Endodermal cell (in vitro differentiated cells): ENCODE measurements at regions not wholly inside any gene's neighbourhood (a gene's known extent, or its start where the extent isn't known, plus 50 kb on each side); places are given as distances from the start of the nearest gene placed in this dataset.

Experiments
- DNase-seq: peaks from one replicate; pipeline ENCODE4 v3.0.0-alpha.2; 2017
- H3K27ac ChIP-seq: 2 replicates; pipeline ENCODE4 v1.5.1; 2013; ENCODE audit warnings: mild to moderate bottlenecking, low read depth, low read length, moderate library complexity
- H3K27me3 ChIP-seq: 2 replicates; pipeline ENCODE4 v1.6.1; 2013; ENCODE audit warnings: mild to moderate bottlenecking, low read length, moderate library complexity; ENCODE audit not compliant: insufficient read depth, control insufficient read depth, poor library complexity, severe bottlenecking
- H3K36me3 ChIP-seq: 2 replicates; pipeline ENCODE4 v1.7.0; 2013; ENCODE audit warnings: mild to moderate bottlenecking, low read length, moderate library complexity; ENCODE audit not compliant: control insufficient read depth, insufficient read depth
- H3K4me1 ChIP-seq: one replicate; pipeline ENCODE4 v1.7.0; 2013; ENCODE audit warnings: low read length; ENCODE audit not compliant: control insufficient read depth, insufficient read depth
- H3K4me3 ChIP-seq: 2 replicates; pipeline ENCODE4 v1.5.1; 2013; ENCODE audit warnings: mild to moderate bottlenecking, low read length, moderate library complexity
- H3K9ac ChIP-seq: 2 replicates; pipeline ENCODE4 v1.6.1; 2013; ENCODE audit warnings: mild to moderate bottlenecking, low read length, moderate library complexity; ENCODE audit not compliant: poor library complexity, severe bottlenecking; ENCODE audit errors: extremely low read depth
- H3K9me3 ChIP-seq: 2 replicates; pipeline ENCODE4 v1.6.1; 2013; ENCODE audit warnings: mild to moderate bottlenecking, low read length, moderate library complexity; ENCODE audit not compliant: control insufficient read depth
- H3K27ac Mint-ChIP-seq: 2 replicates; pipeline ENCODE4 v1.8.0; 2020; ENCODE audit warnings: mixed read lengths
- H3K27me3 Mint-ChIP-seq: 2 replicates; pipeline ENCODE4 v1.8.0; 2021; ENCODE audit warnings: mild to moderate bottlenecking, mixed read lengths; ENCODE audit not compliant: insufficient read depth
- H3K36me3 Mint-ChIP-seq: 2 replicates; pipeline ENCODE4 v1.8.0; 2020; ENCODE audit warnings: low read depth, mixed read lengths
- H3K4me1 Mint-ChIP-seq: 2 replicates; pipeline ENCODE4 v1.8.0; 2020; ENCODE audit warnings: mixed read lengths
- H3K4me3 Mint-ChIP-seq: 2 replicates; pipeline ENCODE4 v1.8.0; 2020; ENCODE audit warnings: mild to moderate bottlenecking, moderate library complexity, mixed read lengths
- H3K9me3 Mint-ChIP-seq: 2 replicates; pipeline ENCODE4 v1.8.0; 2020; ENCODE audit warnings: mild to moderate bottlenecking, mixed read lengths
- CTCF ChIP-seq: fragments of 200-600 bp; sonication (generic); conservative IDR thresholded peaks from 2 replicates; pipeline ENCODE4 v1.5.0; 2021; ENCODE audit warnings: antibody characterized with exemption, mild to moderate bottlenecking
- WGBS, 2 experiments: methylation state at CpG; one replicate each; pipeline versions ENCODE4 v1.1.5 to v1.1.7; 2013; ENCODE audit warnings: missing lambda C conversion rate in 2 of 2, mixed read lengths in 1 of 2; ENCODE audit not compliant: insufficient coverage in 1 of 2, insufficient read length in 1 of 2; 5-methylcytosine and 5-hydroxymethylcytosine counted together

- WGBS, 2 experiments: no CpG with 5 or more reads among the region's 2 CpGs
- no peaks in the 10 kb centered on the region for H3K36me3 Mint-ChIP-seq
Observed at GRCh38 chr5:118042076-118042475, 946.3 kb downstream of the DTWD2 start.

GRCh38 chr5:118040496-118040895, 947.9 kb downstream of the DTWD2 start:
- Histone ChIP-seq H3K4me1 (no peaks in the 10 kb centered on the region), H3K27ac (no peak overlapping the region), H3K36me3 (no peaks in the 10 kb centered on the region), H3K27me3 (no peaks in the 10 kb centered on the region), H3K9me3 (no peaks in the 10 kb centered on the region), H3K4me3 (no peak overlapping the region), H3K9ac (no peak overlapping the region)
- no peak overlapping the region for H3K27ac Mint-ChIP-seq
- no peak for DNase-seq
- no peaks in the 10 kb centered on the region for H3K27me3 Mint-ChIP-seq
- no peaks in the 10 kb centered on the region for H3K9me3 Mint-ChIP-seq
- H3K36me3 Mint-ChIP-seq: no peaks in the 10 kb centered on the region
- no peak for TF ChIP-seq CTCF
- WGBS, 2 experiments: 100% methylated on average over 1 of the region's 1 CpG; no CpG with 5 or more reads in 1 of the 2 experiments
- no peaks in the 10 kb centered on the region for H3K4me1 Mint-ChIP-seq
- H3K4me3 Mint-ChIP-seq: no peak overlapping the region

More at GRCh38 chr5:118042076-118042475, 946.3 kb downstream of the DTWD2 start:
- no peak overlapping the region for H3K27ac ChIP-seq
- no peak for DNase-seq
- no peak overlapping the region for H3K27ac Mint-ChIP-seq
- H3K4me3 ChIP-seq: no peak overlapping the region
- H3K9ac ChIP-seq: no peak overlapping the region
- H3K27me3 ChIP-seq: no peaks in the 10 kb centered on the region
- no peaks in the 10 kb centered on the region for H3K36me3 ChIP-seq
- H3K9me3 Mint-ChIP-seq: no peaks in the 10 kb centered on the region
- H3K27me3 Mint-ChIP-seq: no peaks in the 10 kb centered on the region
- no peaks in the 10 kb centered on the region for H3K4me1 Mint-ChIP-seq
- H3K9me3 ChIP-seq: no peaks in the 10 kb centered on the region
- TF ChIP-seq CTCF: peak; percentile 67
- H3K4me1 ChIP-seq: no peaks in the 10 kb centered on the region
- H3K4me3 Mint-ChIP-seq: no peak overlapping the region

GRCh38 chr5:118033686-118034338, 954.5 kb downstream of the DTWD2 start:
- TF ChIP-seq CTCF: no peak
- H3K27me3 Mint-ChIP-seq: no peaks in the 10 kb centered on the region
- no peak overlapping the region for H3K4me3 ChIP-seq
- H3K27ac Mint-ChIP-seq: no peak overlapping the region
- H3K9me3 ChIP-seq: no peaks in the 10 kb centered on the region
- H3K36me3 Mint-ChIP-seq: no peaks in the 10 kb centered on the region
- H3K36me3 ChIP-seq: no peaks in the 10 kb centered on the region
- H3K9me3 Mint-ChIP-seq: peaks cover 7% of the 10 kb centered on the region
- H3K4me3 Mint-ChIP-seq: no peak overlapping the region
- H3K4me1 ChIP-seq: no peaks in the 10 kb centered on the region
- H3K4me1 Mint-ChIP-seq: no peaks in the 10 kb centered on the region
- no peak for DNase-seq
- WGBS, 2 experiments: 92 to 100% methylated on average over 5 to 30 of the region's 31 CpGs
- H3K9ac ChIP-seq: no peak overlapping the region
- no peaks in the 10 kb centered on the region for H3K27me3 ChIP-seq
- H3K27ac ChIP-seq: no peak overlapping the region
